Ovary (tissue), 7 donors: ENCODE measurements at regions not wholly inside any gene's neighbourhood (a gene's known extent, or its start where the extent isn't known, plus 50 kb on each side); places are given as distances from the start of the nearest gene placed in this dataset.

Experiments used
- DNase-seq, 5 donors: peaks; one replicate each; pipeline ENCODE4 v3.0.0-alpha.2; 2019 to 2020
- H3K27ac ChIP-seq, 2 donors: fragments of 200-600 bp; one replicate each; pipeline versions ENCODE4 v1.5.1 to v1.8.0; 2019 to 2022
- H3K27me3 ChIP-seq: fragments of 200-600 bp; one replicate; pipeline ENCODE4 v1.8.0; 2022
- H3K36me3 ChIP-seq: fragments of 200-600 bp; sonication (generic); one replicate; pipeline ENCODE4 v1.5.1; 2019
- H3K4me1 ChIP-seq: one replicate; pipeline ENCODE4 v1.8.1; 2013; ENCODE audit warnings: mild to moderate bottlenecking, moderate library complexity; ENCODE audit not compliant: insufficient read depth
- H3K4me3 ChIP-seq: fragments of 200-600 bp; sonication (generic); one replicate; pipeline ENCODE4 v1.5.1; 2017
- H3K9me3 ChIP-seq, 2 donors: fragments of 200-600 bp in 1 of 2; sonication (generic) in 1 of 2; one replicate each; pipeline versions ENCODE4 v1.5.1 to v1.8.1; 2013 to 2019; ENCODE audit warnings: mild to moderate bottlenecking in 1 of 2, moderate library complexity in 1 of 2
- CTCF ChIP-seq, 3 donors: fragments of 450-650 bp in 2 of 3; fragments of 200-600 bp in 1 of 3; IDR thresholded peaks; one replicate each; pipeline versions ENCODE4 v1.5.1 to v1.8.0; 2016 to 2022; ENCODE audit warnings: antibody characterized with exemption in 3 of 3, mild to moderate bottlenecking in 1 of 3
- EP300 ChIP-seq: sonication (generic); formaldehyde crosslinking; IDR thresholded peaks from one replicate; pipeline ENCODE4 v1.6.1; 2017; ENCODE audit warnings: antibody characterized with exemption
- POLR2A ChIP-seq: fragments of 450-650 bp; IDR thresholded peaks from one replicate; pipeline ENCODE4 v1.6.1; 2017; ENCODE audit warnings: antibody characterized with exemption, mild to moderate bottlenecking, moderate library complexity
- WGBS, 3 donors: extraction: QIAGEN DNeasy Blood & Tissue Kit in 1 of 3; methylation state at CpG; one replicate each; pipeline versions ENCODE4 v1.1.5 to v1.1.7; 2013 to 2017; 5-methylcytosine and 5-hydroxymethylcytosine counted together
- intact Hi-C, 4 donors: fragments of 100-400 bp; cut with DNase I; formaldehyde crosslinking; loops; one replicate each; pipeline versions ENCODE4 v1.11.0 to v1.15.1; 2022 to 2023
- donor health status: DM: no; HTN: no; CAD: no; lungs with moderate emphysema.
- donor health status: DM: no; HTN: no; CAD: no.
- donor health status: Bipolar disorder and iron deficiency.
- donor health status: DM: no; HTN: no; CAD: no.
- donor health status: DM: yes; HTN: yes; CAD: no.

- Histone ChIP-seq H3K27ac (no peak overlapping the region), H3K9me3 (no peaks in the 10 kb centered on the region), H3K27me3 (no peaks in the 10 kb centered on the region), H3K4me3 (no peak overlapping the region), H3K4me1 (no peaks in the 10 kb centered on the region), H3K36me3 (no peaks in the 10 kb centered on the region)
- TF ChIP-seq CTCF (IDR thresholded peaks at IDR 0.05) (no peak), EP300 (no peak), POLR2A (no peak)
- intact Hi-C loops: no loop called here
- no peak for DNase-seq
- WGBS, 3 donors: 91 to 95% (median 93%) methylated on average over 4 of the region's 4 CpGs
These were observed 148.2 kb downstream of the PCSK1 start for GRCh38 chr5:96284727-96285389.

GRCh38 chr5:96283589-96283988 is 149.5 kb downstream of the PCSK1 start:
- H3K27ac ChIP-seq: no peak overlapping the region
- intact Hi-C loops: no loop called here
- no peaks in the 10 kb centered on the region for H3K27me3 ChIP-seq
- H3K9me3 ChIP-seq: no peaks in the 10 kb centered on the region
- no peaks in the 10 kb centered on the region for H3K36me3 ChIP-seq
- no peak for TF ChIP-seq POLR2A
- no peak for TF ChIP-seq EP300
- no peak for TF ChIP-seq CTCF (IDR thresholded peaks at IDR 0.05)
- 63 to 79% (median 68%) methylated on average over 5 of the region's 5 CpGs for WGBS, 3 donors
- H3K4me3 ChIP-seq: no peak overlapping the region
- DNase-seq: no peak
- H3K4me1 ChIP-seq: no peaks in the 10 kb centered on the region

- no peak for DNase-seq
- Histone ChIP-seq H3K27ac (no peak overlapping the region), H3K4me3 (no peak overlapping the region), H3K27me3 (no peaks in the 10 kb centered on the region), H3K36me3 (no peaks in the 10 kb centered on the region), H3K4me1 (no peaks in the 10 kb centered on the region), H3K9me3 (no peaks in the 10 kb centered on the region)
- TF ChIP-seq POLR2A: no peak
- no peak for TF ChIP-seq CTCF (IDR thresholded peaks at IDR 0.05)
- no peak for TF ChIP-seq EP300
- WGBS, 3 donors: 91 to 92% (median 92%) methylated on average over 8 of the region's 8 CpGs
- intact Hi-C loops: no loop called here
These were observed 151.0 kb downstream of the PCSK1 start for GRCh38 chr5:96282020-96282419.

GRCh38 chr5:96280946-96281393 is 152.1 kb downstream of the PCSK1 start:
- Histone ChIP-seq H3K4me3 (no peak overlapping the region), H3K27me3 (no peaks in the 10 kb centered on the region), H3K4me1 (no peaks in the 10 kb centered on the region), H3K27ac (no peak overlapping the region), H3K9me3 (no peaks in the 10 kb centered on the region), H3K36me3 (no peaks in the 10 kb centered on the region)
- 65 to 99% (median 74%) methylated on average over 2 of the region's 2 CpGs for WGBS, 3 donors
- no peak for DNase-seq
- intact Hi-C loops: no loop called here
- TF ChIP-seq POLR2A: no peak
- no peak for TF ChIP-seq CTCF (IDR thresholded peaks at IDR 0.05)
- no peak for TF ChIP-seq EP300
